GM19324 (cell line): ENCODE measurements at regions not wholly inside any gene's neighbourhood (a gene's known extent, or its start where the extent isn't known, plus 50 kb on each side); places are given as distances from the start of the nearest gene placed in this dataset.
"Not testable (repeated sequence)": the region's sequence is repeated elsewhere in the genome, so short reads cannot be mapped to it uniquely, and the experiment has no call there.

ENCODE experiments used
- ATAC-seq: cut with Tn5 transposase; IDR thresholded peaks from one replicate; pipeline ENCODE4 v1.9.1; 2021; ENCODE audit warnings: mild to moderate bottlenecking, moderate library complexity; ENCODE audit not compliant: unreplicated experiment, low FRiP score

- ATAC-seq = no peak
Observed at GRCh38 chr11:96964661-96965060, 574.8 kb downstream of the JRKL start.

- ATAC-seq = no peak
Observed at GRCh38 chr11:96967616-96968015, 577.8 kb downstream of the JRKL start.

- ATAC-seq = no peak
Observed at GRCh38 chr11:96969251-96969650, 579.4 kb downstream of the JRKL start.

DNA sequence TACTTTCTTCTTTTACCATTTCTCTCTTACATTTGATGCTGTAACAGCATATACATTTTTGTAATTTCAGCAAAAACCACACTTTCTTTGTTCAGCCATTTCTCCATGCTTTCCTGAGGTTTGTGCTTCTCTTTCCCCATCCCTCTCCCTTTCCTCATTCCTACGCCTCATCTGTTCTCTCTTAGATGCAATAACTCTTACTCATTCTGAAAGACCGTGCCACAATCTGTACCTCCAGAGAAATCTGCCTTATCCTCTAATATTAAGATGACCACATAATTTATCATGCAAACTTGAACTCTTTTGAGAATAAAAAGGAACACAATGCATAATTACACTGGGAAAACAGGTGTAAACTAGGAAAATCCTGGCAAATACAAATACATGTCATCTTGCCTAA, 588.9 kb downstream of the JRKL start:
- no peak for ATAC-seq

DNA sequence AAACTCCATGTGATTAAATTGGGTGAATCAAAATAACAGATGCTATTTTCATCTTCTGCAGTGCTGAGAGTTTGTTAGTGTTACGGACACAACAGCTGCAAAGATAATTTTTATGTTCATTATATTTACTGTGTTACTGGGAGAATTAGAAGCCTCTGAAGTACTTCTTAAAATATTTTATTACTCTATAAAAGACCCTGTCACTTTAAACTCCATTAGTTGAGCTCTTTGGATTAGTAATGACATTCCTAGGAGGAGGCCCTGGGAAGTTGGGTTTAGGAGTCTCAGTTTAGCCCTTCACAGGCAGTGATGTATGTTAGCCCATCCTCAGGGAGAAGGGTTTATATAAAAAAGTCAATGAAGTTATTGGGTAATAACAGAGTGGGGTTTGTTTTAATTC, 596.7 kb downstream of the JRKL start:
- no peak for ATAC-seq

DNA sequence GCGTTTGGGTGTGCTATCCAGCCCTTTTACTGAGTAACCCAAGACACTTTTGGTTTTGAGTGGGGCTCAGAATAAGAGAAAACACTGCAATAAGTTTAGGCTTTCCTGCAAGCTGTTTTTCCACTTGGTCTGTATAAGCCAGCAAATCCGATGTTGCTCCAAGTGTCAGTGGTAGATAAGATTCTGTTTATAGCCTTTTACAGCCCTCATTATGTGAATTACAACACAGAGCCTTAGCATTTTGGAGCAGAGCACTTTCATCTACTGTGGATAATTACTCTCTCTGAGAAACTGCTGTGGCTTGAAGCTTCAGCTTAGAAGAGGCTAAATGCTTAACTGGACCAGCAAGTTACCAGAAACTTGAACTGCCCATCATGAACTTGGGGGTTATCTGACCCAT, 601.1 kb downstream of the JRKL start:
- ATAC-seq = no peak

DNA sequence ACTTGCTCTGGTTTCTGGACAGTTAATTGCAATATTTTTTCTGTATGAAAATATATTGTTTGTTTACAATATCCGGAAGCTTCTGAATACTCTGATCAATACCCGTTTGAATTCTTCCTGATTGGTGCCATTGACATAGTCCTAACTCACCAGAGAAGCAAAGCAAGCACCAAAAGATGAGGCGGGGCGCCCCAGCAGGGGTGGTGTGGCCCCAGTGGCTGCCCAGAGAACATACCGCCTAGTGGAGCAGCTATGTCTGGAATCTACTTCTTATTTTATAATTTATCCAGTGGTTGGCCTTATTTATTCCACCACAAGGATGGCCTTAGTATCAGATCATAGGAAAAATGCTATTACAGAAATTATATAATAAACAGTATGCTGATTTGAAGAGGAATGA, 610.7 kb downstream of the JRKL start:
- no peak for ATAC-seq

DNA sequence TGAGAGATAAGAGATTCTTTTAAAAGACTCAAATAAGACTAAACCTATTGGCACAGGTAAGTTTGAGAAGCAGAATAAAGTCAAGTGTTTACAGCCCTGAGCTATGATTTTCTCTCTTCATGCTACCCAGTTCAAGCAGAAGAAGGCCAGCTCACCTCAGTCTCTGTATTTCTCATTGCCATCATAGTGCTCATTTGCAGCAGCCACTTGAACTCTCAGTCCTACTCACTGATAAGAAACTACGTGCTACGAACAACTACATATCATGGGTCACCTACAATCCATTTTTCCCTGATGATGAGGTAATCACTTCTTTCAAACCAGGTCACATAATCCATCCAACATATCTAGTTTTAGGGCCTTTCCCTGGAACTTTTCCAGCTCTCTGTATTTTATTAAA, 617.5 kb downstream of the JRKL start:
- no peak for ATAC-seq

DNA sequence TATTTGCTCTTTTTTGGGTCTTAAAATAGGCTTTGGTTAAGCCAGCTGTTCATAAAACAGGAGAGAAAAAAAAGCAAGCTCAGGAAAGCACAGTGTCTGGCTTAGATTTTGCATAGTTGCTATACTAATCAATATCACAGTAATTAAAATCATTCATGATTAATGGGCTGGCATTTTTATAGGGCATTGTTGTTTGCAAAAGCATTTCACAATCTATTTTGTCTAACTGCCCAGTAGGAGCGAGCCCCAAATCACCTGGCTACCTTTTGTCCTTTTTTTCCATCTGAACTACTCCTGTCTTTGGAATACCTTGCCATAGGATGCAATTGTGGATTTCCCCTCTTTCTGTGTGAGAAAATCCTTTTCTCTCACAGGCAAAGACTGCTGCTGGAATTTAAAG, 619.8 kb downstream of the JRKL start:
- ATAC-seq = no peak

DNA sequence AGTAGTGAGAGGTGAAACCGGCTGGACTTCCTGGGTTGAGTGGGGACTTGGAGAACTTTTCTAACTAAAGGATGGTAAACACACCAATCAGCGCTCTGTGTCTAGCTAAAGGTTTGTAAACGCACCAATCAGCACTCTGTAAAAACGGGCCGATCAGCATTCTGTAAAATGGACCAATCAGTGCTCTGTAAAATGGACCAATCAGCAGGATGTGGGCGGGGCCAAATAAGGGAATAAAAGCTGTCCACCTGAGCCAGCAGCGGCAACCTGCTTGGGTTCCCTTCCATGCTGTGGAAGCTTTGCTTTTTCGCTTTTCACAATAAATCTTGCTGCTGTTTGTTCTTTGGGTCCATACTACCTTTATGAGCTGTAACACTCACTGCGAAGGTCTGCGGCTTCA, 621.2 kb downstream of the JRKL start:
- ATAC-seq = not testable (repeated sequence)

GRCh38 chr11:97015327-97015726, 625.5 kb downstream of the JRKL start:
- ATAC-seq = no peak

- ATAC-seq = no peak
Observed at GRCh38 chr11:97019305-97019704, 629.5 kb downstream of the JRKL start.

DNA sequence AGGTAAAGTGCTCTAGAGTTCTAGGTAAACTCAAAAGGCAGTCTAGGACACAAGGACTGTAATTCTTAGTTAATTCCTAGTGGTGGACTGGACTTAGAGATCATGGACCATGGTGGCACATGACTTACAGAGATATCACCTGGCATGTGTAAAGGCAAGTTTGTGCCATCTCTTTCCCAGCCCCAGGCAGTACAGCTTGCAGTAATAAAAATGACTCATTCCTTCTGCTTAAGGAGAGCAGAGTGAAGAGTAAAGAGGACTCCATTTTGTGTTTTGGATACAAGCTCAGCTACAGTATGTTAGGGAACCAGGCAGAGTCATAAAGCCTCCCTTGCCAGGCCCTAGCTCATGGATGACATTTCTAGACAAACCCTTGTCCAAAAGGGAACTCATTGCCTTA, 629.9 kb downstream of the JRKL start:
- no peak for ATAC-seq

- ATAC-seq = no peak
Observed at GRCh38 chr11:97022955-97023354, 633.1 kb downstream of the JRKL start.

DNA sequence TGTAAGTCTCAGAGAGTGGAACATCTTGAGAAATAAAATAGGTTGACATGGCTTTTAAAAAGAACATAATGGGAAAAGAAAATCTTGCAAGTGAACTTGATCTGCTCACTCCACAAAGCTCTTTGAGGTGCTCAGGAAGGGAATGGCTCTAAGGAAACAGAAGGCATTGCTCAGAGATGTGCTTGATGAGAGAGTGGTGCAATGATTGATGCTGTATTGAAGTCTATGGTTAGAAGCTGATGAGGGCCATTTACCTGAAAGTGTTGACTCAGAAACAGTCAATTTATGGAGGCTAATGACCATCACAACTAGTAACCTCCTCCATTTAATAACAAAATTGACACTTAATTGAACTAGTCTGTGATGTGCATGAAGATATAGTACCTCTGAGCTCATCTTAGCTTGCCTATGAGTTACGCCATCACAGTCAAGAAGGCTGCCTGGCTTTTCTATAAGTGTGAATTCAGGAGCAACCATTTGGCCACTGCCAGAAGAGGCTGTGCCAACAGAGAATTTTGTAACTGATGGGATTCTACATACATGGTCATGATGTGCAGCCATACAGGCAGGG, 639.1 kb downstream of the JRKL start:
- no peak for ATAC-seq

DNA sequence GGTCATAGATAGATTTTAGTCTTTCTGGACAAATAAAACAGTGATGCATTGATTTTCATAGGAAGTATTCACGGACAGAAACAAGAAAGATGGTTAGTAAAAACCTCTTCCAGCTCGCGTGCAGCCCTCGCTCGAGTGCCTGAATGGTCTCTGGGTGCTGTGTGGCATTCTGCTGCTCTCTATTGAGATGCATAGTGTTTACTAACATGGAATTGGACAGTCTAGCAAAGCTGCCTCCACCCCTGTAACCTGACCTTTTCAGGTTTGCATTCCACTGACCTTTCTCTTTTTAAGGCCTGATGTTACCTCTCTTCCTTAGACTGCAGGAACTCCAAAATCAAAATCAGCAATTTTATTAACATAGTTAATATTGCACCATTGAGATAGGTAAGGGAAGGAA, 643.4 kb downstream of the JRKL start:
- no peak for ATAC-seq

DNA sequence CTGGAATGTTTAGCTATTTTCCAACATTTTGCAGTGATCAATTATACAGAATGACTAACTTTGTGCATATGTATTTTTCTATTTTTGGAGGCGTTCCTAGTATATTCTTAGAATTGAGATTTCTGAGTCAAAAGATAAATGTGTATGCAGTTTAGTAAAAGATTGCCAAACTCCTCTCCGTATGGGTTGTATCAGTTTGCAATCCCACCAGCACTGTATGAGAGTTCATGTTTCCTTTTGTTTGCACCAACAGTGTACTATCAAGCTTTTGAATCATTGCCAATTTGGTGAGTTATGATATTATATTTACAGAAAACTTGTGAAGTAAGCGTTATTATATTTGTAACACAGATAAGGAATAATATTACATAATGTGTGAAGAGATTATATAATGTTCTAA, 658.7 kb downstream of the JRKL start:
- no peak for ATAC-seq

DNA sequence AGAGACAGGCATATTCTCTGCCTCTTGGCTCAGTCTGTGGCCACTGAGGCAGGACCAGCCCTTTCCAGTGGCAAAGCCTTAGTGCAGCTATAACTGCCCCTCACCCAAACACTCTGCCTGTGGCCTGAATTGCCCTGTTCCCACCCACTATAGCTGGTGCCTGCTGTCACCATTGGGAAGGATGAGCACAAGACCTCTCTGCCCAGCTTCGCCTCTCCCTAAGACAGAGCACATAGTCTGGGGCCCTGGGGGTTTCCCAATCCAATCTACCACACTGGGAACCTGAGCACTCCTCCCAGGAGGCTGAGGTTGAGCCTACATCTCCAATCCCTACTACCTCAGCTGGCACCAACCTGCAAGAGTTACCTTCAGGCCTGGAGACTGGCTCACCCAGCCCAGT, 670.4 kb downstream of the JRKL start:
- ATAC-seq = no peak

DNA sequence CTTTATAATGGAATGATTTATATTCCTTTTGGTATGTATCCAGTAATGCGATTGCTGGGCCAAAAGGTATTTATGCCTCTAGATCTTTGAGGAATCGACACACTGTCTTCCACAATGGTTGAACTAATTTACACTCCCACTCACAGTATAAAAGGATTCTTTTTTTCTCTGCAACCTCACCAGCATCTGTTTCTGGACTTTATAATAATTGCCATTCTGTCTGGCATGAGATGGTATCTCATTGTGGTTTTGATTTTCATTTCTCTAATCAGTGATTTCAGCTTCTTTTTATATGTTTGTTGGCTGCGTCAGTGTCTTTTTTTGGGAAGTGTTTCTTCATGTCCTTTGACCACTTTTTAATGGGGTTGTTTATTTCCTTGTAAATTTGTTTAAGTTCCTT, 679.3 kb downstream of the JRKL start:
- ATAC-seq = no peak

DNA sequence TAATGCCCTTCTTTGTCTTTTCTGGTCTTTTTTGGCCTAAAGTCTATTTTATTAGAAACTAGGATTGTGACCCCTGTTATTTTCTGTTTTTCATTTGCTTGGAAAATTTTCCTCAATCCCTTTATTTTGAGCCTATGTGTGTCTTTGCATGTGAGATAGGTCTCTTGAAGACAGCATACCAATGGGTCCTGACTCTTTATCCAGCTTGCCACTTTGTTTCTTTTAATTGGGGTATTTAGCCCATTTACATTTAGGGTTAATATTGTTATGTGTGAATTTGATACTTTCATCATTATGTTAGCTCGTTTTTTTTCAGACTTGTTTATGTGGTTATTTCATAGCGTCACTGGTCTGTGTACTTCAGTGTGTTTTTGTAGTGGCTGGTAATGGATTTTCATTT, 682.6 kb downstream of the JRKL start:
- no peak for ATAC-seq

DNA sequence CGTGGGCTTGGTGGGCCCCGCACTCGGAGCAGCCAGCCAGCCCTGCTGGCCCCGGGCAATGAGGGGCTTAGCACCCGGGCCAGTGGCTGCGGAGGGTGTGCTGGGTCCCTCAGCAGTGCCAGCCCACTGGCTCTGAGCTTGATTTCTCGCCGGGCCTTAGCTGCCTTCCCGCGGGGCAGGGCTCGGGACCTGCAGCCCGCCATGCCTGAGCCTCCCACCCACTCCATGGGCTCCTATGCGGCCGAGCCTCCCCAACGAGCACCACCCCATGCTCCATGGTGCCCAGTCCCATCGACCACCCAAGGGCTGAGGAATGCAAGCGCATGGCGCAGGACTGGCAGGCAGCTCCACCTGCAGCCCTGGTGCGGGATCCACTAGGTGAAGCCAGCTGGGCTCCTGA, 686.9 kb downstream of the JRKL start:
- ATAC-seq = not testable (repeated sequence)

- no peak for ATAC-seq
Observed at GRCh38 chr11:97078443-97078842, 688.6 kb downstream of the JRKL start.

GRCh38 chr11:97079244-97079643, 689.4 kb downstream of the JRKL start:
- no peak for ATAC-seq
